Esophagus squamous epithelium (tissue), 5 donors: ENCODE measurements at regions not wholly inside any gene's neighbourhood (a gene's known extent, or its start where the extent isn't known, plus 50 kb on each side); places are given as distances from the start of the nearest gene placed in this dataset.
"Not testable (repeated sequence)": the region's sequence is repeated elsewhere in the genome, so short reads cannot be mapped to it uniquely, and the experiment has no call there.

ENCODE experiments used
- DNase-seq: peaks from one replicate; lab custom pipeline; 2025; lab: John Stamatoyannopoulos, UW
- H3K27ac ChIP-seq, 4 donors: fragments of 200-600 bp; sonication (generic); one replicate each; pipeline ENCODE4 v1.5.1; 2016 to 2019; ENCODE audit warnings: mild to moderate bottlenecking in 1 of 4
- H3K27me3 ChIP-seq, 4 donors: fragments of 200-600 bp; sonication (generic); 1 replicate in 3 of 4; 2 replicates in 1 of 4; pipeline versions ENCODE4 v1.5.1 to v1.6.0; 2017 to 2021; ENCODE audit warnings: antibody characterized with exemption in 1 of 4
- H3K36me3 ChIP-seq, 3 donors: fragments of 200-600 bp; sonication (generic); one replicate each; pipeline ENCODE4 v1.5.1; 2016 to 2019
- H3K4me1 ChIP-seq, 3 donors: fragments of 200-600 bp; sonication (generic); one replicate each; pipeline ENCODE4 v1.5.1; 2017 to 2019
- H3K4me3 ChIP-seq, 4 donors: fragments of 200-600 bp; sonication (generic); 1 replicate in 3 of 4; 2 replicates in 1 of 4; pipeline ENCODE4 v1.5.1; 2016 to 2019; ENCODE audit warnings: mild to moderate bottlenecking in 2 of 4, moderate library complexity in 1 of 4
- H3K9me3 ChIP-seq, 3 donors: fragments of 200-600 bp; sonication (generic); one replicate each; pipeline ENCODE4 v1.5.1; 2016 to 2019
- CTCF ChIP-seq, 6 experiments: fragments of 450-650 bp in 4 of 6; fragments of 200-600 bp in 2 of 6; sonication (generic) in 2 of 6; IDR thresholded peaks; one replicate each; pipeline ENCODE4 v1.5.1; 2016 to 2019; ENCODE audit warnings: antibody characterized with exemption in 6 of 6, mild to moderate bottlenecking in 4 of 6, moderate library complexity in 4 of 6
- POLR2A ChIP-seq, 4 donors: fragments of 450-650 bp; IDR thresholded peaks; one replicate each; pipeline ENCODE4 v1.6.1; 2017; ENCODE audit warnings: antibody characterized with exemption in 4 of 4, mild to moderate bottlenecking in 4 of 4, moderate library complexity in 3 of 4
- WGBS, 2 donors: methylation state at CpG; one replicate each; pipeline ENCODE4 v1.1.5; 2018; 5-methylcytosine and 5-hydroxymethylcytosine counted together
- intact Hi-C: fragments of 100-400 bp; cut with DNase I; formaldehyde crosslinking; loops from one replicate; pipeline ENCODE4 v1.15.0; 2022
- donor health status: DM: yes; HTN: yes; CAD: no.

- H3K36me3 ChIP-seq: no peaks in the 10 kb centered on the region
- no peak for TF ChIP-seq CTCF (IDR thresholded peaks at IDR 0.05)
- no peak for TF ChIP-seq POLR2A (IDR thresholded peaks at IDR 0.05)
- no peak overlapping the region for H3K27ac ChIP-seq
- no peak overlapping the region for H3K4me3 ChIP-seq
- intact Hi-C loops: no loop called here
- no peak for DNase-seq
- H3K9me3 ChIP-seq: no peaks in the 10 kb centered on the region
- 32 to 75% methylated on average over 1 of the region's 1 CpG for WGBS, 2 donors
- no peaks in the 10 kb centered on the region for H3K4me1 ChIP-seq
- no peaks in the 10 kb centered on the region for H3K27me3 ChIP-seq
Observed at GRCh38 chr1:73009311-73009710, 727.0 kb upstream of the NEGR1 start.

- Histone ChIP-seq H3K36me3 (no peaks in the 10 kb centered on the region), H3K27ac (no peak overlapping the region), H3K27me3 (no peaks in the 10 kb centered on the region), H3K4me3 (no peak overlapping the region), H3K4me1 (no peaks in the 10 kb centered on the region), H3K9me3 (no peaks in the 10 kb centered on the region)
- DNase-seq: no peak
- 40 to 51% methylated on average over 4 of the region's 4 CpGs for WGBS, 2 donors
- TF ChIP-seq POLR2A (IDR thresholded peaks at IDR 0.05) (no peak), CTCF (IDR thresholded peaks at IDR 0.05) (no peak)
- intact Hi-C loops: no loop called here
Observed at GRCh38 chr1:72997624-72998023, 715.3 kb upstream of the NEGR1 start.

- WGBS, 2 donors: 53 to 65% methylated on average over 3 of the region's 3 CpGs
- Histone ChIP-seq H3K9me3 (no peaks in the 10 kb centered on the region), H3K4me3 (no peak overlapping the region), H3K4me1 (no peaks in the 10 kb centered on the region), H3K27me3 (no peaks in the 10 kb centered on the region), H3K27ac (no peak overlapping the region), H3K36me3 (no peaks in the 10 kb centered on the region)
- TF ChIP-seq POLR2A (IDR thresholded peaks at IDR 0.05): no peak
- no peak for TF ChIP-seq CTCF (IDR thresholded peaks at IDR 0.05)
- intact Hi-C loops: no loop called here
- no peak for DNase-seq
Observed at GRCh38 chr1:72997041-72997440, 714.7 kb upstream of the NEGR1 start.

GRCh38 chr1:72987871-72988270 is 705.5 kb upstream of the NEGR1 start:
- H3K27me3 ChIP-seq, H3K4me1 ChIP-seq, H3K27ac ChIP-seq, DNase-seq, H3K36me3 ChIP-seq, intact Hi-C loops, H3K4me3 ChIP-seq, H3K9me3 ChIP-seq: not testable (repeated sequence)
- WGBS, 2 donors: 70% methylated on average over 4 of the region's 4 CpGs

- Histone ChIP-seq H3K9me3 (no peaks in the 10 kb centered on the region), H3K36me3 (no peaks in the 10 kb centered on the region), H3K27me3 (no peaks in the 10 kb centered on the region), H3K4me3 (no peak overlapping the region), H3K27ac (no peak overlapping the region), H3K4me1 (no peaks in the 10 kb centered on the region)
- 73 to 84% methylated on average over 2 of the region's 2 CpGs for WGBS, 2 donors
- no peak for DNase-seq
- intact Hi-C loops: no loop called here
- TF ChIP-seq POLR2A (IDR thresholded peaks at IDR 0.05) (no peak), CTCF (IDR thresholded peaks at IDR 0.05) (no peak)
Observed at GRCh38 chr1:72986591-72987290, 704.4 kb upstream of the NEGR1 start.

GRCh38 chr1:72985024-72985423 is 702.7 kb upstream of the NEGR1 start:
- H3K4me1 ChIP-seq, H3K27me3 ChIP-seq, H3K4me3 ChIP-seq, H3K9me3 ChIP-seq, H3K36me3 ChIP-seq, intact Hi-C loops, DNase-seq, H3K27ac ChIP-seq: not testable (repeated sequence)
- WGBS, 2 donors: 73 to 78% methylated on average over 11 of the region's 11 CpGs

- 81 to 86% methylated on average over 14 of the region's 15 CpGs for WGBS, 2 donors
Observed at GRCh38 chr1:72983011-72983410, 700.7 kb upstream of the NEGR1 start.

More at GRCh38 chr1:72983011-72983410, 700.7 kb upstream of the NEGR1 start:
- intact Hi-C loops, H3K36me3 ChIP-seq, H3K27ac ChIP-seq, H3K27me3 ChIP-seq, H3K4me3 ChIP-seq, H3K4me1 ChIP-seq, DNase-seq, H3K9me3 ChIP-seq: not testable (repeated sequence)
